HG03571 (cell line): ENCODE measurements at regions not wholly inside any gene's neighbourhood (a gene's known extent, or its start where the extent isn't known, plus 50 kb on each side); places are given as distances from the start of the nearest gene placed in this dataset.
A peak's percentile ranks its signal among the peaks of the same experiment; 100 is the strongest.
"Not testable (repeated sequence)": the region's sequence is repeated elsewhere in the genome, so short reads cannot be mapped to it uniquely, and the experiment has no call there.

ENCODE experiments used
- ATAC-seq: cut with Tn5 transposase; IDR thresholded peaks from one replicate; pipeline ENCODE4 v1.9.1; 2021; ENCODE audit not compliant: unreplicated experiment

GRCh38 chr7:92924800-92925199 is 88.4 kb upstream of the CDK6 start:
- no peak for ATAC-seq

GRCh38 chr7:92917230-92917629 is 80.9 kb upstream of the CDK6 start:
- ATAC-seq = no peak

- no peak for ATAC-seq
Observed at GRCh38 chr7:92916770-92917224, 80.4 kb upstream of the CDK6 start.

- no peak for ATAC-seq
Observed at GRCh38 chr7:92915348-92915747, 79.0 kb upstream of the CDK6 start.

GRCh38 chr7:92914645-92915044 is 78.3 kb upstream of the CDK6 start:
- no peak for ATAC-seq

- ATAC-seq = no peak
Observed at GRCh38 chr7:92913849-92914248, 77.5 kb upstream of the CDK6 start.

GRCh38 chr7:92910976-92911375 is 74.6 kb upstream of the CDK6 start:
- ATAC-seq = no peak

GRCh38 chr7:92909686-92910475 is 73.5 kb upstream of the CDK6 start:
- no peak for ATAC-seq

- ATAC-seq = peak; percentile 98
Observed at GRCh38 chr7:92904244-92905131, 68.1 kb upstream of the CDK6 start.

- no peak for ATAC-seq
Observed at GRCh38 chr7:92898798-92899197, 62.4 kb upstream of the CDK6 start.

GRCh38 chr7:92894857-92895256 is 58.5 kb upstream of the CDK6 start:
- ATAC-seq = not testable (repeated sequence)

GRCh38 chr7:92889081-92889480 is 52.7 kb upstream of the CDK6 start:
- no peak for ATAC-seq
